Calu3 (cell line): ENCODE measurements at regions not wholly inside any gene's neighbourhood (a gene's known extent, or its start where the extent isn't known, plus 50 kb on each side); places are given as distances from the start of the nearest gene placed in this dataset.

Experiments
- BruUV-seq: library from RNA; stranded (reverse); fragments of 400-500 nt; replicated peaks from 2 replicates; lab custom pipeline; 2021; lab: Mats Ljungman, UMichigan
- CTCF ChIA-PET: fragments of 300-600 bp; sonication (Branson Sonifier 250); formaldehyde crosslinking; loops from one replicate; lab custom pipeline; 2022; ENCODE audit warnings: antibody characterized with exemption; lab: Charles Lee
- DNase-seq: peaks from one replicate; pipeline ENCODE4 v3.0.0; 2022
- H3K27ac Mint-ChIP-seq: one replicate; pipeline ENCODE4 v1.8.0; 2022; ENCODE audit warnings: mixed read lengths; ENCODE audit not compliant: unreplicated experiment
- H3K27me3 Mint-ChIP-seq: one replicate; pipeline ENCODE4 v1.8.0; 2022; ENCODE audit warnings: mixed read lengths; ENCODE audit not compliant: unreplicated experiment
- H3K36me3 Mint-ChIP-seq: one replicate; pipeline ENCODE4 v1.8.0; 2022; ENCODE audit warnings: mild to moderate bottlenecking, moderate library complexity, mixed read lengths; ENCODE audit not compliant: insufficient read depth, unreplicated experiment
- H3K4me1 Mint-ChIP-seq: one replicate; pipeline ENCODE4 v1.8.0; 2022; ENCODE audit warnings: mild to moderate bottlenecking, low read depth, mixed read lengths; ENCODE audit not compliant: unreplicated experiment
- H3K4me3 Mint-ChIP-seq: one replicate; pipeline ENCODE4 v1.8.0; 2022; ENCODE audit warnings: mild to moderate bottlenecking, low read depth, moderate library complexity, mixed read lengths; ENCODE audit not compliant: unreplicated experiment
- H3K9me3 Mint-ChIP-seq: one replicate; pipeline ENCODE4 v1.8.0; 2022; ENCODE audit warnings: low read depth, mixed read lengths; ENCODE audit not compliant: unreplicated experiment
- intact Hi-C: fragments of 100-400 bp; cut with micrococcal nuclease; formaldehyde crosslinking; loops from one replicate; pipeline ENCODE4 v1.10.0; 2022; ENCODE audit not compliant: unreplicated experiment
- TF ChIP-seq, protein P1 (sequence below): fragments of 200-600 bp; IDR thresholded peaks from one replicate; pipeline ENCODE4 v1.8.0; 2022; ENCODE audit warnings: antibody characterized with exemption; ENCODE audit not compliant: unreplicated experiment

DNA sequence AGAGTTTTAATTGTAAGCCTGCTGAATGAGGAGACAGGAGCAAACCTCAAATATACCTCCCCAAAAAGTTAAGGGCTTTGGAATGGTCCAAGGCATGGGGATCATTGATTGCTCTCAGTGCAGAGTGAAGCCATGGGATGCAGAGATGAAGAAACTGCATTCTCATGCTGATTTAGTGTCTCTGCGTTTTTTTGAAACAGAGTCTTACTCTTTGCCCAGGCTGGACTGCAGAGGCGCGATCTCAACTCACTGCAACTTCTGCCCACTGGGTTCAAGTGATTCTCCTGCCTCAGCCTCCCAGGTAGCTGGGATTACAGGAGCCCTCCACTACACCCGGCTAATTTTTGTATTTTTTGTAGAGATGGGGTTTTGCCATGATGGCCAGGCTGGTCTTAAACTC lies 99.3 kb upstream of the ETV3 start:
- no peaks in the 10 kb centered on the region for H3K27me3 Mint-ChIP-seq
- TF ChIP-seq, protein P1, sequence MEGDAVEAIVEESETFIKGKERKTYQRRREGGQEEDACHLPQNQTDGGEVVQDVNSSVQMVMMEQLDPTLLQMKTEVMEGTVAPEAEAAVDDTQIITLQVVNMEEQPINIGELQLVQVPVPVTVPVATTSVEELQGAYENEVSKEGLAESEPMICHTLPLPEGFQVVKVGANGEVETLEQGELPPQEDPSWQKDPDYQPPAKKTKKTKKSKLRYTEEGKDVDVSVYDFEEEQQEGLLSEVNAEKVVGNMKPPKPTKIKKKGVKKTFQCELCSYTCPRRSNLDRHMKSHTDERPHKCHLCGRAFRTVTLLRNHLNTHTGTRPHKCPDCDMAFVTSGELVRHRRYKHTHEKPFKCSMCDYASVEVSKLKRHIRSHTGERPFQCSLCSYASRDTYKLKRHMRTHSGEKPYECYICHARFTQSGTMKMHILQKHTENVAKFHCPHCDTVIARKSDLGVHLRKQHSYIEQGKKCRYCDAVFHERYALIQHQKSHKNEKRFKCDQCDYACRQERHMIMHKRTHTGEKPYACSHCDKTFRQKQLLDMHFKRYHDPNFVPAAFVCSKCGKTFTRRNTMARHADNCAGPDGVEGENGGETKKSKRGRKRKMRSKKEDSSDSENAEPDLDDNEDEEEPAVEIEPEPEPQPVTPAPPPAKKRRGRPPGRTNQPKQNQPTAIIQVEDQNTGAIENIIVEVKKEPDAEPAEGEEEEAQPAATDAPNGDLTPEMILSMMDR, result no peak
- peaks cover 67% of the 10 kb centered on the region for H3K4me1 Mint-ChIP-seq
- no peaks in the 10 kb centered on the region for H3K36me3 Mint-ChIP-seq
- BruUV-seq, result no TSS peak
- no peak for DNase-seq
- intact Hi-C loops, result no loop called here
- H3K27ac Mint-ChIP-seq, result no peak overlapping the region
- no peak overlapping the region for H3K4me3 Mint-ChIP-seq
- no peaks in the 10 kb centered on the region for H3K9me3 Mint-ChIP-seq
- CTCF ChIA-PET, result no interaction called here

DNA sequence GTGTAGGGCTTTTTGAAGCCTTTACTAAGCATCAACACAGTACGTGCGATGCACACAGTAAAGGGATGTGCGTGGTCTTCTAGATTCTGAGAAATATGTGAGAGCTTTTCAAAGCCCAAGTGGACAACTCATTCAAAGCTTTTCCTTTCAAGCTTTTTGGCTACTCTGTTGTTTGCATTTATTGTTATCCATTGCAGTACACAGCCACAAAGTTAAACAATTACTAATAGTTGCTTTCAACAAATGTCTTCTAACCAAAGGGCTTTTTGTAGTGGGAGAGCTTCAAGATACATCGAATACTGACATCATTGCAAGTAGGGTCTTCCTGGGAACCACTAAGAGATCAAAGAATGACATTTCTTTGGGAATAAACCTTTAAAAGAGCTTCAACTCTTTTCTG lies 97.9 kb upstream of the ETV3 start:
- Mint-ChIP-seq H3K4me3 (no peak overlapping the region), H3K27me3 (no peaks in the 10 kb centered on the region), H3K4me1 (peaks cover 73% of the 10 kb centered on the region), H3K36me3 (no peaks in the 10 kb centered on the region), H3K9me3 (no peaks in the 10 kb centered on the region), H3K27ac (no peak overlapping the region)
- TF ChIP-seq, protein P1, result no peak
- intact Hi-C loops, result no loop called here
- DNase-seq, result no peak
- CTCF ChIA-PET, result no interaction called here
- BruUV-seq, result no TSS peak

DNA sequence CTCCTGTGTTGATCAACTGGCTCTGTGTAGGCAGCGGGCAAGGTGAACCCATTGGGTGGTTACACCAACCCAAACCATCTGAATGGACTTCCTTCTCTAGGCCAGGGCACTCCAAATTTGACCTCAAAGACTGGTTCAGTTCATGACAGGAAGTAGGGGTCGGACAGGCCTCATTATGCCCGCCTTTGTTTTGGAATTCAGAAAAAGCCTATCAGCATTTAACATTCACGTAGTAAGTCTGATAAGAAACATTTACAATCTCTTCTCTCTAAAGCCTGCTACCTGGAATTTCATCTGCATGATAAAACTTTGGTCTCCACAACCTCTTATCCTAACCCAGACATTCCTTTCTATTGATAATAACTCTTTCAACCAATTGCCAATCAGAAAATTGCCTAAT lies 97.1 kb upstream of the ETV3 start:
- H3K27ac Mint-ChIP-seq, result no peak overlapping the region

DNA sequence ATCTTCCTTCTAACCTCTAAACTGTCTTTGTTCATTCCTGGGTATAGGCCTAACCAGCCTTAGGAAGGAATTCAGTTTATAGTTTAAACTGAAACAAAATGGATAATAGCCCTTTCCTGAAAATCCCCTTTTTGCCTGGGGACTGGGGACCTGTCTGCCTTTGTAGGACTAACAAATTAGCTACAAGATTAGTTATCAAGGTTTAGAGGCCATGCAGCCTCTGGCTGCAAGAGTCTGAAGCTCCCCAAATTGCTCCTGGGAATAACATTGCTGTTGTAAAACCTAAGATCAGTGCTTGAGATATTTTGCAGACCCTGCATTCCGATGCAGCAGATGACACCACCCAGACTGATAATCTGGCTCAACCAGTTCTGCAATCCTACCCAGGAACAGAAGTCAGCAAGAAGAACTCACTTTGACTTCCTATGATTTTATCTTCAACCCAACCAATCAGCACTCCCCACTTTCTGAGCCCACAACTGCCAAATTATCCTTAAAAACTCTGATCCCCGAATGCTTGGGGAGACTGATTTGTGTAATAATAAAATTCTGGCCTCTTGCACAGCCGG lies 96.6 kb upstream of the ETV3 start:
- TF ChIP-seq, protein P1, result no peak
- H3K27ac Mint-ChIP-seq, result no peak overlapping the region
- DNase-seq, result no peak
- no peak overlapping the region for H3K4me3 Mint-ChIP-seq
- peaks cover 60% of the 10 kb centered on the region for H3K4me1 Mint-ChIP-seq
- no TSS peak for BruUV-seq
- no peaks in the 10 kb centered on the region for H3K9me3 Mint-ChIP-seq
- intact Hi-C loops, result no loop called here
- CTCF ChIA-PET, result no interaction called here
- H3K36me3 Mint-ChIP-seq, result no peaks in the 10 kb centered on the region
- no peaks in the 10 kb centered on the region for H3K27me3 Mint-ChIP-seq

More for the DNA sequence above, 97.1 kb upstream of the ETV3 start:
- Mint-ChIP-seq H3K9me3 (no peaks in the 10 kb centered on the region), H3K4me1 (peaks cover 65% of the 10 kb centered on the region), H3K36me3 (no peaks in the 10 kb centered on the region), H3K27me3 (no peaks in the 10 kb centered on the region), H3K4me3 (no peak overlapping the region)
- TF ChIP-seq, protein P1, result no peak
- intact Hi-C loops, result no loop called here
- no TSS peak for BruUV-seq
- no peak for DNase-seq
- CTCF ChIA-PET, result no interaction called here
